ENCODE measurements at regions not wholly inside any gene's neighbourhood (a gene's known extent, or its start where the extent isn't known, plus 50 kb on each side); places are given as distances from the start of the nearest gene placed in this dataset.

DNA sequence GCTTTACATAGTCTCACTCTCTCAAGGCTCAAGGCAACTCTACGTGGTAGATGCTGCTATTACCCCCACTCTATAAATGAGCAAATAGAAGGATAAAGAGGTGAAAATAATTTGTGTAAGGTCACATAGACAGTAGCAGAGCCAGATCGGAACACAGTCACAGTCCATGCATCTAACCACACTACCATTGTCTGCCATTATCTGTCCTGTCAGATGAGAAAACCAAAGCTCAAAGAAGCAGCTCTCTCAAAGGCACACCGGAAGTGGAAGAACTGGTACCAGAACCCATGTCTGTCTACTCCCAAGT, 134.4 kb upstream of the NUDT4 start:
- Histone ChIP-seq H3K4me1 (ENCODE audit: control insufficient read depth in 5 of 5, insufficient read depth in 5 of 5, low read length in 5 of 5) (peaks cover 0 to 28% (median 20%) of the 10 kb centered on the region in 5 donors), H3K27me3 (ENCODE audit: control insufficient read depth in 5 of 5, insufficient read depth in 4 of 5, low read length in 5 of 5) (no peaks in the 10 kb centered on the region), H3K27ac (ENCODE audit: low read depth, low read length) (no peak overlapping the region), H3K36me3 (ENCODE audit: control insufficient read depth in 5 of 5, insufficient read depth in 5 of 5, low read length in 5 of 5) (no peaks in the 10 kb centered on the region), H3K4me3 (ENCODE audit: low read depth in 1 of 5, low read length in 5 of 5) (no peak overlapping the region), H3K9ac (ENCODE audit: low read length in 5 of 5) (no peak overlapping the region), H3K9me3 (ENCODE audit: control insufficient read depth in 5 of 5, low read length in 5 of 5) (peaks cover 0 to 5% (median 3%) of the 10 kb centered on the region in 5 donors)

DNA sequence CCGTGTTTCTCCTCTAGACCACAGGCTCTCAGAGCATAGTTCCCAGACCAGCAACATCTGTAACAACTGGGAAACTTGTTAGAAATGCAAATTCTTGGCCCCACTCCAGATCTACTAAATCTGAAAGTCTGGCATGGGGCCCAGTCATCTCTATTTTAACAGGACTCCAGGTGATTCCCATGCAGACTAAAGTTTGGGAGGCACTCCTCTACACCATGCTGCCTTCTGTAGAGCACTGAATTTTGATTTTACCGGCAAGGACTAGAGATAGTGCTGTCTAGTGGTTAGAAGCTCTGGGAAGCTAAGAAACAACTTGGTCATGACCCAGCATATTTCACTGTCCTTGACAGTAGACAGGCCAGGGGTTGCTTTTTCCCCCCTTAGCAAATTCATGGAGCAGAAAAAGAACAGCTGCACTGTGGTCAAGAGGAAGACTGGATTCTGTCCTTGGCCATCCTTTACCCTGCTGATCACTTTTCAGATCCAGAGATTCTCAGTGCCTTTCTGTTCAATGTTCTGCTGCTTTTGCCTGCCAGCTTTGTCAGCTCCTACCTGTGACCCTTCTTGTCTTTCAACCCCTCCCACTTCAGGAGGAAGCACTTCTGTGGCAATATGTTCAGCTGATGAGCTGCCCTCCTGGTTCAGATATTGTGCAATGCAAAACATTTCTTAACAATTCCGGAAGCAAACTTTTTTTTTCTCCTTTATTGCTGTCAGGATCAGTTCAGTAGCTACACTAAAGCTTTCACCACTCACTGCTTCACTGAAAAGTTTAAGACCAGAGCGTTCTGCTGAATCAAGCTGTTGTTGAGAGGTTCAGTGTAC, 133.8 kb upstream of the NUDT4 start:
- Histone ChIP-seq H3K9ac (ENCODE audit: low read length in 5 of 5) (no peak overlapping the region), H3K4me3 (ENCODE audit: low read depth in 1 of 5, low read length in 5 of 5) (no peak overlapping the region), H3K4me1 (ENCODE audit: control insufficient read depth in 5 of 5, insufficient read depth in 5 of 5, low read length in 5 of 5) (peaks cover 0 to 28% (median 20%) of the 10 kb centered on the region in 5 donors), H3K27me3 (ENCODE audit: control insufficient read depth in 5 of 5, insufficient read depth in 4 of 5, low read length in 5 of 5) (no peaks in the 10 kb centered on the region), H3K9me3 (ENCODE audit: control insufficient read depth in 5 of 5, low read length in 5 of 5) (peaks cover 0 to 5% (median 3%) of the 10 kb centered on the region in 5 donors), H3K36me3 (ENCODE audit: control insufficient read depth in 5 of 5, insufficient read depth in 5 of 5, low read length in 5 of 5) (no peaks in the 10 kb centered on the region), H3K27ac (ENCODE audit: low read depth, low read length) (peak overlapping the region; percentile 12)

DNA sequence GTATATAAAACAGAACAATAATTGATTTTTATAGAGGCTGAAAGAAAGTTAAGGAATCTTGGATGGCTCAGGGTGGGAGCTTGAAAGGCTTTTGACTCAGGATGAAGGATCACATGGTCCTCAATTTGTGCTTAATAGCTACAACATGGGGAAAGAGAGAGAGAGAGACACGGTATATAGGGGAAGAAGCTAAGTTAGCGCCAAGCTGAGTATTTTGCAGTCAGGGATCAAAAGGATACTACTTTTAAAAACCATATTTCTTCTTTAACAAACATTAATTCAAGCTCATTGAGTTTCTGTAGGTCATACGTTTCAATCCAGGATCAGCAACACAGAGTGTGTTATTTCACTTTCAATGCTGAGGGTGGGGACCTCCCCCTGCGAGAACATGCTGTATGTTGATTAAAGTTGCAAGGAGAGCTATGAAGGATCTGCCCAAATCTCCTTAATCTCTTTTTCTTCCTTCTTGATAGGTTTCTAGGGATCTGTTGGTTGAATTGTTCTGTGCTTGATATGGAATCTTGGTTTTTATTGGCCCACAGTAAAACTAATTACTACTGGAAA, 133.1 kb upstream of the NUDT4 start:
- no peaks in the 10 kb centered on the region for H3K36me3 ChIP-seq (ENCODE audit: control insufficient read depth in 5 of 5, insufficient read depth in 5 of 5, low read length in 5 of 5)
- no peak overlapping the region for H3K9ac ChIP-seq (ENCODE audit: low read length in 5 of 5)
- H3K9me3 ChIP-seq (ENCODE audit: control insufficient read depth in 5 of 5, low read length in 5 of 5): peaks cover 0 to 3% (median under 1%) of the 10 kb centered on the region in 5 donors
- H3K27me3 ChIP-seq (ENCODE audit: control insufficient read depth in 5 of 5, insufficient read depth in 4 of 5, low read length in 5 of 5): no peaks in the 10 kb centered on the region
- H3K27ac ChIP-seq (ENCODE audit: low read depth, low read length): peak overlapping the region; percentile 12
- peaks cover 0 to 28% (median 20%) of the 10 kb centered on the region in 5 donors for H3K4me1 ChIP-seq (ENCODE audit: control insufficient read depth in 5 of 5, insufficient read depth in 5 of 5, low read length in 5 of 5)
- H3K4me3 ChIP-seq (ENCODE audit: low read depth in 1 of 5, low read length in 5 of 5): no peak overlapping the region

DNA sequence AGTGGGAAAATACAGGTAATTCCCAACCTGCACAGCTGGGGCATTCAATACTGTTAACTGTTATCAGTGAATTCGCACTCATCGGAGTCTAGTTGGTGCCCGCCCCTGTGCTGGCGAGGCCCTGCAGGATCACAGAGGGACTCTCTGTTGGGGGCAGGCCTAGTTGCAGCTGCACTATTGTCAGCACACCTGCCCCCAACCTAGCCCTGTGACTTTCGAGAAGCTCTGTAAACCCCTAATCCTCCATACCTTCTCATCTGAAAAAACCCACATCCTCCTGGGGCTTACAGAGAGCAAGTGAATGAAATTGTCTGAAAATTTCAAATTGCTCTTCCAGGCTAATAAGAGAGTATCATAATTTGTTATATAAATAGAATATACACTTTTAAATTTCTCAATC, 132.2 kb upstream of the NUDT4 start:
- H3K36me3 ChIP-seq (ENCODE audit: control insufficient read depth in 5 of 5, insufficient read depth in 5 of 5, low read length in 5 of 5): no peaks in the 10 kb centered on the region
- no peak overlapping the region for H3K9ac ChIP-seq (ENCODE audit: low read length in 5 of 5)
- H3K27me3 ChIP-seq (ENCODE audit: control insufficient read depth in 5 of 5, insufficient read depth in 4 of 5, low read length in 5 of 5): no peaks in the 10 kb centered on the region
- H3K4me1 ChIP-seq (ENCODE audit: control insufficient read depth in 5 of 5, insufficient read depth in 5 of 5, low read length in 5 of 5): peaks cover 0 to 28% (median 20%) of the 10 kb centered on the region in 5 donors
- H3K27ac ChIP-seq (ENCODE audit: low read depth, low read length): no peak overlapping the region
- no peaks in the 10 kb centered on the region for H3K9me3 ChIP-seq (ENCODE audit: control insufficient read depth in 5 of 5, low read length in 5 of 5)
- no peak overlapping the region for H3K4me3 ChIP-seq (ENCODE audit: low read depth in 1 of 5, low read length in 5 of 5)

DNA sequence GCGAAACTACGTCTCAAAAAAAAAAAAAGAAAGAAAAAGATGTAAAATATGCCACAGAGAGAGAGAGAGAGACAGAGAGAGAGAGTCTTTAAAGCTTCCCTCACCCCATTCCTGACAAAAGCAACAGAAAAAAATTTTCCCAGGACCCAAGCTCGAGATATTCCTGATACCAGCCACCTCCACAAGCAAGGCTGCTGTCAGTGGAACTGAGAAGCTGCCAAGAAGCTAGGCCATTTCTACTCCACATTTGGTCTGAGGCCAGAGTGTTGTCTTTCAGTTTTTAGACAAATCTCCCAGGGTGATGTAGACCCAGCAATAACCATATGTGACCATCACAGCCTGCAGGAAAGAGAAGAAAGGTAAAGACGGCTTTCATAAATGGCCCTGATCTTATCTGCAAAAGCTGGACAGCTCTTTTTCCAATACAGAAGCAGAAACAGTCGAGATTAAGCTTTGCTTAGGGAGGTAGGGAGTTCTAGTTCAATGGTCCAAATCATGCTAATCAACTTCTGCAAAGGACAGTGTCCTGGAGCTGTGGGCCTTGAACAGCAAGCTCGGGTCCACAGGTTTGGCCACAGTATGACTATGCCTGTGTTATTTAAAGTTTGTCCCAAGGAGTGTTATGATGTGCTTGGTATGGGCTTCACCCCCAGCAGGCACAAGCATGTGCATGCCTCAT, 130.3 kb upstream of the NUDT4 start:
- H3K9me3 ChIP-seq (ENCODE audit: control insufficient read depth in 5 of 5, low read length in 5 of 5): no peaks in the 10 kb centered on the region
- peaks cover 0 to 28% (median 20%) of the 10 kb centered on the region in 5 donors for H3K4me1 ChIP-seq (ENCODE audit: control insufficient read depth in 5 of 5, insufficient read depth in 5 of 5, low read length in 5 of 5)
- H3K9ac ChIP-seq (ENCODE audit: low read length in 5 of 5): no peak overlapping the region
- H3K27me3 ChIP-seq (ENCODE audit: control insufficient read depth in 5 of 5, insufficient read depth in 4 of 5, low read length in 5 of 5): no peaks in the 10 kb centered on the region
- no peak overlapping the region for H3K27ac ChIP-seq (ENCODE audit: low read depth, low read length)
- H3K4me3 ChIP-seq (ENCODE audit: low read depth in 1 of 5, low read length in 5 of 5): no peak overlapping the region
- no peaks in the 10 kb centered on the region for H3K36me3 ChIP-seq (ENCODE audit: control insufficient read depth in 5 of 5, insufficient read depth in 5 of 5, low read length in 5 of 5)

DNA sequence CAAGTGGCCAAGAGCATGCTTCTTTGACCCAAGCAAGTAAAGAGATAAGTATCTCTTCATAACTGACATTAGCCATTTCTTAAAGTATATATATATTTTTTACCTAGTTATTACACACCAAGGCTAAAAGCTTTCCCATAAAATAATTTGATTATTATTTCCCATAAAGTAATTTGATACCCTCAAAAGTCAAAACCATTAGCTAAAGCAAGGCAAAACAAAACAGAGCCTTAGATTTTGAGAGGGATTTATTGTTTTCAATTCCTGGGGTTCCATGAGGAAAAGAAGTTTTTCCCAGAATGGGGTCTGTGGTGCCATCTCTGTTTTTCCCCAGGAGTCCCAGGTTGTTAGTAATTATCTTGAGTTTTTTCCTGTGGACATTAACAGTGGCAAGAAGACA, 125.5 kb upstream of the NUDT4 start:
- peaks cover 0 to 10% (median 0%) of the 10 kb centered on the region in 5 donors for H3K4me1 ChIP-seq (ENCODE audit: control insufficient read depth in 5 of 5, insufficient read depth in 5 of 5, low read length in 5 of 5)
- no peaks in the 10 kb centered on the region for H3K36me3 ChIP-seq (ENCODE audit: control insufficient read depth in 5 of 5, insufficient read depth in 5 of 5, low read length in 5 of 5)
- H3K9me3 ChIP-seq (ENCODE audit: control insufficient read depth in 5 of 5, low read length in 5 of 5): peaks cover 4 to 13% (median 10%) of the 10 kb centered on the region in 5 donors
- no peaks in the 10 kb centered on the region for H3K27me3 ChIP-seq (ENCODE audit: control insufficient read depth in 5 of 5, insufficient read depth in 4 of 5, low read length in 5 of 5)
- no peak overlapping the region for H3K9ac ChIP-seq (ENCODE audit: low read length in 5 of 5)
- no peak overlapping the region for H3K4me3 ChIP-seq (ENCODE audit: low read depth in 1 of 5, low read length in 5 of 5)
- no peak overlapping the region for H3K27ac ChIP-seq (ENCODE audit: low read depth, low read length)

DNA sequence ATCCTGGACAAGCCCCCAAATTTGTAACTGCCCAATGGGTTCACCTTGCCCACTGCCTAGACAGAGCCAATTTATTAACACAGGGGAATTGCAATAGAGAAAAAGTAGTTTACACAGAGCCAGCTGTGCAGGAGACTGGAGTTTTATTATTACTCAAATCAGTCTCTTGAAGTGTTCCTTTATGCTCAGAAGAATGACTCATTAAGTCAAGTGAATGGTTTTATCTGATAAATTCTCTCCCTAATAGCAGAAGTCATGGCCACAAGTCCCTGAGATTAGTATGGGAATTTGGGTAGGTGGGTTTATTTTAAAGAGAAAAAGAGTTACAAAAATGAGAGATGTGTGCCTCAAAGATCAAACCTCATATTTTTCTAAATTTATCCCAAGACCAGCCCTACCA, 122.8 kb upstream of the NUDT4 start:
- Histone ChIP-seq H3K9ac (ENCODE audit: low read length in 5 of 5) (no peak overlapping the region), H3K4me3 (ENCODE audit: low read depth in 1 of 5, low read length in 5 of 5) (no peak overlapping the region), H3K4me1 (ENCODE audit: control insufficient read depth in 5 of 5, insufficient read depth in 5 of 5, low read length in 5 of 5) (peaks cover 0 to 6% (median 0%) of the 10 kb centered on the region in 5 donors), H3K9me3 (ENCODE audit: control insufficient read depth in 5 of 5, low read length in 5 of 5) (peaks cover 4 to 13% (median 10%) of the 10 kb centered on the region in 5 donors), H3K27me3 (ENCODE audit: control insufficient read depth in 5 of 5, insufficient read depth in 4 of 5, low read length in 5 of 5) (no peaks in the 10 kb centered on the region), H3K27ac (ENCODE audit: low read depth, low read length) (no peak overlapping the region), H3K36me3 (ENCODE audit: control insufficient read depth in 5 of 5, insufficient read depth in 5 of 5, low read length in 5 of 5) (no peaks in the 10 kb centered on the region)

DNA sequence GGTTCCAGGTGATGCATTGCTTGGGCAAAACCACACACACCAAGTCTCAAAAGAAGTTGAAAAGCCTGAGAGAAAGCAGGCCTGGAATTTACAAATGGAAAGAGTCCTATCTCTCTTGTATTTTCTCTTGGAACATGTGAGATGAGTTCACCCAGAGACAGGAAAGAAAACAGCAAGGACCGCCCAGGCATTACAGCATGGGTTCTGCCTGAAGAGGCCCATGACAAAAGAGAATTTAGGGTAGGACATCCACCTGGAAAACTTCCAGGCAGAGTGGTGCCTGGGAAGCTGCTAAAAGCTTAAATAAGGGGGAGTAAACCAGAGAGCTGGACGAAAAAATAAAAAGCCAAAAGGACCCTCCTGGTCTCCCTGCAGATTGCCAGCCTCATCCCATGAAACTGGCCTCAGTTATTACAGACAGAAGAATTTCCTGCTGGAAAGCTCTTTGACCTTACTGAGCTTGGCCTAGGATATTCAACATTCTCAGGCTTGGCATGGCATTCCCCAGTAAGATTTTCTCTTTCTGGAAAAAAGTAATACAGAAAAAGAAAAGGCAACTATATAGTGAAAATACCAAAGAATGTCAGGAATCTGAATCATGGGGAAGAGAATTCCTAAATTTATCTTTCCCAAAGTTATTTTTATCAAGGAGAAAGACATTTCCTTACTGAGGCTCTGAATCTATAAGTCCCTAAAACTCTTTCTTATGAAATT, 121.3 kb upstream of the NUDT4 start:
- Histone ChIP-seq H3K27ac (ENCODE audit: low read depth, low read length) (no peak overlapping the region), H3K27me3 (ENCODE audit: control insufficient read depth in 5 of 5, insufficient read depth in 4 of 5, low read length in 5 of 5) (no peaks in the 10 kb centered on the region)

DNA sequence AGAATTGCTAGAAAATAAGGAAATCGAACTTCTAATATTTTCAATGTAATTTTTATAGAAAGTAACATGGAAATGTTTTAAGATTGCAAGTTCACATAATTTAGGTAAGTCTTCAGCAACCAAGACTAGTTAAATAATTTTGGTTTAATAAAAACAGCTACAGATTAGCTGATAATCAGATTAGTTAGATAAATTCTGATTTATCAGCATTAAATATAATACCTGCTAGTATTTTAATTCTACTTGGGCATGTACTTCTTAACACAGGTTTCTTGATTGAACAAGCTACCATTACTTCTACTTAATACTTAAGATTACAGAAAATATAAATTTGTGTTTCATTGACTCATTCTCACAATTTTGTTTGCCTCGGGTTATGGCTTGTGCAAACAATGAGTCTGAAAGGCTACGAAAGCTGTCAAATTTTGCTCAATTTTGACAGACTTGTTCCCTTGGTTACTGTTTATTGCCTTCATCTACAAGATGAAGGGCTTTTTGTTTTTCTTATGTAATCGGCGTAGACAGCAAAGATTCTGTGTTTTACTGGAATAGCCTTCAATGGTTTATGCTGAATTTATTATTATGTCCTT, 116.1 kb upstream of the NUDT4 start:
- H3K27ac ChIP-seq (ENCODE audit: low read depth, low read length): no peak overlapping the region
- H3K4me1 ChIP-seq (ENCODE audit: control insufficient read depth in 5 of 5, insufficient read depth in 5 of 5, low read length in 5 of 5): peaks cover 0 to 1% (median 0%) of the 10 kb centered on the region in 5 donors
- no peak overlapping the region for H3K9ac ChIP-seq (ENCODE audit: low read length in 5 of 5)
- no peaks in the 10 kb centered on the region for H3K27me3 ChIP-seq (ENCODE audit: control insufficient read depth in 5 of 5, insufficient read depth in 4 of 5, low read length in 5 of 5)
- no peaks in the 10 kb centered on the region for H3K36me3 ChIP-seq (ENCODE audit: control insufficient read depth in 5 of 5, insufficient read depth in 5 of 5, low read length in 5 of 5)
- H3K9me3 ChIP-seq (ENCODE audit: control insufficient read depth in 5 of 5, low read length in 5 of 5): no peaks in the 10 kb centered on the region
- H3K4me3 ChIP-seq (ENCODE audit: low read depth in 1 of 5, low read length in 5 of 5): no peak overlapping the region

More for the DNA sequence above, 121.3 kb upstream of the NUDT4 start:
- Histone ChIP-seq H3K4me1 (ENCODE audit: control insufficient read depth in 5 of 5, insufficient read depth in 5 of 5, low read length in 5 of 5) (peaks cover 0 to 6% (median 0%) of the 10 kb centered on the region in 5 donors), H3K9ac (ENCODE audit: low read length in 5 of 5) (no peak overlapping the region), H3K4me3 (ENCODE audit: low read depth in 1 of 5, low read length in 5 of 5) (no peak overlapping the region), H3K36me3 (ENCODE audit: control insufficient read depth in 5 of 5, insufficient read depth in 5 of 5, low read length in 5 of 5) (no peaks in the 10 kb centered on the region), H3K9me3 (ENCODE audit: control insufficient read depth in 5 of 5, low read length in 5 of 5) (peaks cover 4 to 13% (median 10%) of the 10 kb centered on the region in 5 donors)
